Neural cell (in vitro differentiated cells): ENCODE measurements at regions not wholly inside any gene's neighbourhood (a gene's known extent, or its start where the extent isn't known, plus 50 kb on each side); places are given as distances from the start of the nearest gene placed in this dataset.

Source experiments
- H2AFZ ChIP-seq: fragments of 200-600, 300-800 bp; sonication (generic), shearing (Covaris generic); 2 replicates; pipeline ENCODE4 v1.6.0; 2014; ENCODE audit warnings: low read depth, mild to moderate bottlenecking, antibody characterized with exemption, low read length, moderate library complexity
- H3F3A ChIP-seq: fragments of 200-600 bp; shearing (Covaris generic); 2 replicates; pipeline ENCODE4 v1.6.1; 2016; ENCODE audit warnings: mild to moderate bottlenecking, moderate library complexity, mixed read lengths, antibody characterized with exemption, low read length; ENCODE audit not compliant: insufficient read depth, poor library complexity, severe bottlenecking
- H3K27ac ChIP-seq: fragments of 200-600, 300-800 bp; sonication (generic), shearing (Covaris generic); 2 replicates; pipeline ENCODE4 v1.5.1; 2014; ENCODE audit warnings: mild to moderate bottlenecking, low read length, moderate library complexity
- H3K27me3 ChIP-seq: fragments of 300-800, 200-600 bp; sonication (generic), shearing (Covaris generic); 2 replicates; pipeline ENCODE4 v1.6.0; 2014; ENCODE audit warnings: mild to moderate bottlenecking, low read depth, low read length, moderate library complexity; ENCODE audit not compliant: insufficient read depth
- H3K36me3 ChIP-seq: fragments of 300-800, 200-600 bp; sonication (generic), shearing (Covaris generic); 2 replicates; pipeline ENCODE4 v1.5.1; 2014; ENCODE audit warnings: mild to moderate bottlenecking, antibody characterized with exemption, low read length, moderate library complexity; ENCODE audit not compliant: insufficient read depth
- H3K4me2 ChIP-seq: fragments of 300-800, 200-600 bp; sonication (generic), shearing (Covaris generic); 2 replicates; pipeline ENCODE4 v1.6.0; 2014; ENCODE audit warnings: mild to moderate bottlenecking, low read length
- H3K4me3 ChIP-seq: fragments of 300-800, 200-600 bp; sonication (generic), shearing (Covaris generic); 2 replicates; pipeline ENCODE4 v1.5.1; 2014; ENCODE audit warnings: mild to moderate bottlenecking, low read length, moderate library complexity
- H3K79me2 ChIP-seq: fragments of 200-600 bp; shearing (Covaris generic); replicated peaks from 2 replicates; pipeline ENCODE4 v1.6.0; 2014; ENCODE audit warnings: mild to moderate bottlenecking, low read length, moderate library complexity; ENCODE audit not compliant: insufficient read depth
- H3K9ac ChIP-seq: fragments of 300-800, 200-600 bp; sonication (generic), shearing (Covaris generic); 2 replicates; pipeline ENCODE4 v1.6.1; 2016; ENCODE audit warnings: mild to moderate bottlenecking, low read length, mixed read lengths
- H3K9me2 ChIP-seq: fragments of 200-600 bp; shearing (Covaris generic); 2 replicates; pipeline ENCODE4 v1.6.1; 2016; ENCODE audit warnings: mild to moderate bottlenecking, low read length, mixed read lengths; ENCODE audit not compliant: insufficient read depth
- H3K9me3 ChIP-seq: fragments of 200-600, 300-800 bp; sonication (generic), shearing (Covaris generic); 2 replicates; pipeline ENCODE4 v1.6.1; 2016; ENCODE audit warnings: mild to moderate bottlenecking, mixed run types, low read length, moderate library complexity, mixed read lengths
- H4K20me1 ChIP-seq: fragments of 200-600 bp; shearing (Covaris generic); 2 replicates; pipeline ENCODE4 v1.6.1; 2016; ENCODE audit warnings: mild to moderate bottlenecking, mixed run types; ENCODE audit not compliant: insufficient read depth
- CTCF ChIP-seq: fragments of 450-650 bp; IDR thresholded peaks from 2 replicates; pipeline ENCODE4 v1.5.1; 2014; ENCODE audit warnings: antibody characterized with exemption, mild to moderate bottlenecking, moderate library complexity; ENCODE audit not compliant: poor library complexity, severe bottlenecking
- EZH2 ChIP-seq: fragments of 200-600, 300-800 bp; shearing (Covaris generic), sonication (generic); IDR thresholded peaks from 2 replicates; pipeline ENCODE4 v1.6.1; 2014; ENCODE audit warnings: antibody characterized with exemption, low read length, borderline replicate concordance, mild to moderate bottlenecking; ENCODE audit not compliant: insufficient read depth, poor library complexity, severe bottlenecking
- MXI1 ChIP-seq: fragments of 450-650 bp; conservative IDR thresholded peaks from 2 replicates; pipeline ENCODE4 v1.6.1; 2014; ENCODE audit warnings: antibody characterized with exemption, mild to moderate bottlenecking; ENCODE audit not compliant: poor library complexity, severe bottlenecking
- RAD21 ChIP-seq: fragments of 450-650 bp; conservative IDR thresholded peaks from 2 replicates; pipeline ENCODE4 v1.6.1; 2014; ENCODE audit warnings: antibody characterized with exemption, mild to moderate bottlenecking, moderate library complexity
- REST ChIP-seq: IDR thresholded peaks from 2 replicates; pipeline ENCODE4 v1.6.1; 2012; ENCODE audit warnings: borderline replicate concordance
- SMC3 ChIP-seq: fragments of 450-650 bp; conservative IDR thresholded peaks from 2 replicates; pipeline ENCODE4 v1.6.1; 2014; ENCODE audit warnings: antibody characterized with exemption, mild to moderate bottlenecking, moderate library complexity; ENCODE audit not compliant: poor library complexity
- TAF1 ChIP-seq: IDR thresholded peaks from 2 replicates; pipeline ENCODE4 v1.6.1; 2012; ENCODE audit warnings: low read depth

- H3K9me3 ChIP-seq = no peaks in the 10 kb centered on the region
- H3K27ac ChIP-seq = no peak overlapping the region
- no peak overlapping the region for H2AFZ ChIP-seq
- no peak overlapping the region for H3K4me3 ChIP-seq
- no peaks in the 10 kb centered on the region for H3K36me3 ChIP-seq
- H3K4me2 ChIP-seq = no peak overlapping the region
- no peak overlapping the region for H3K9ac ChIP-seq
- no peaks in the 10 kb centered on the region for H4K20me1 ChIP-seq
- no peaks in the 10 kb centered on the region for H3F3A ChIP-seq
- TF ChIP-seq RAD21 (no peak), CTCF (no peak), SMC3 (no peak), MXI1 (no peak), EZH2 (no peak)
- H3K9me2 ChIP-seq = no peaks in the 10 kb centered on the region
- no peaks in the 10 kb centered on the region for H3K27me3 ChIP-seq
- no peaks in the 10 kb centered on the region for H3K79me2 ChIP-seq
Observed at GRCh38 chr2:83461135-83461534, 997.9 kb downstream of the SUCLG1 start.

- H3K27me3 ChIP-seq = no peaks in the 10 kb centered on the region
- no peak overlapping the region for H2AFZ ChIP-seq
- H3K4me3 ChIP-seq = no peak overlapping the region
- TF ChIP-seq TAF1 (no peak), REST (no peak), MXI1 (no peak)
- H3K9me2 ChIP-seq = no peaks in the 10 kb centered on the region
- no peak overlapping the region for H3K4me2 ChIP-seq
- H3K9me3 ChIP-seq = no peaks in the 10 kb centered on the region
- no peaks in the 10 kb centered on the region for H3K36me3 ChIP-seq
- H3F3A ChIP-seq = no peaks in the 10 kb centered on the region
- H3K9ac ChIP-seq = no peak overlapping the region
- no peaks in the 10 kb centered on the region for H3K79me2 ChIP-seq
- H4K20me1 ChIP-seq = no peaks in the 10 kb centered on the region
- no peak overlapping the region for H3K27ac ChIP-seq
Observed at GRCh38 chr2:83459456-83459855, 999.6 kb downstream of the SUCLG1 start.

GRCh38 chr2:83435989-83436388 is 1023.1 kb downstream of the SUCLG1 start:
- H3K9me3 ChIP-seq = no peaks in the 10 kb centered on the region
- H3K79me2 ChIP-seq = no peaks in the 10 kb centered on the region
- H3F3A ChIP-seq = no peaks in the 10 kb centered on the region
- no peak overlapping the region for H2AFZ ChIP-seq
- no peaks in the 10 kb centered on the region for H3K36me3 ChIP-seq
- H3K27ac ChIP-seq = no peak overlapping the region
- TF ChIP-seq CTCF = no peak
- no peaks in the 10 kb centered on the region for H3K27me3 ChIP-seq
- no peak overlapping the region for H3K9ac ChIP-seq
- no peaks in the 10 kb centered on the region for H3K9me2 ChIP-seq
- no peak overlapping the region for H3K4me2 ChIP-seq
- no peak overlapping the region for H3K4me3 ChIP-seq
- no peaks in the 10 kb centered on the region for H4K20me1 ChIP-seq
